Activated CD4-positive, alpha-beta T cell treated with anti-CD3 and anti-CD28 coated beads, Interleukin-2, amount 50 U/mL, for 48 hours (primary cell): ENCODE measurements at regions not wholly inside any gene's neighbourhood (a gene's known extent, or its start where the extent isn't known, plus 50 kb on each side); places are given as distances from the start of the nearest gene placed in this dataset.
"Not testable (repeated sequence)": the region's sequence is repeated elsewhere in the genome, so short reads cannot be mapped to it uniquely, and the experiment has no call there.

Experiments
- DNase-seq, 2 experiments: peaks; one replicate each; pipeline ENCODE4 v3.0.0-alpha.2; 2020

DNA sequence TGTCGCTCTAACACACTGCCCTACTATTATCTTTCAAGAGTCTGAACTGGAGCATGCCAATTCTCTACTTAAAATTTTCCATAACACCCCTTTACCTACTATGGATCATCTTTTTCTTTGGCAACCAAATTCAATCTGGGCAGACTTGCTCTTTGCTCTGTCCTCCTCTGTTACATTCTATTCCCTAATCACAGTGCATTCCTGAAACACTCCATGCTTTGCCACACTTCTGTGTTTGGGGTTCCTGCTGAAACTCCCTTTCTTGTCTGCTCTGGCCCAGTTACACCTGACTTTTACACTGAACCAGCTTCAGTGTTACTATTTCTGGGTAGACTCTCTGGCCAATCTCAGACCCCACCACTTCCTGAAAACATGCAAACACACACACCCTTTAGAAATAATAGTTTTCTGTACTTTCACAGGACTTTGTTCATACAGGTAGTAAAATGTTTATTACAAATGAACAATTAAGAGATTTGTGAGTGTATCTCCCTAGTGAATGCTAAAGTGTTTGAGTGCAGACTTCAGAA, 119.9 kb upstream of the DCC start:
- no peak for DNase-seq

DNA sequence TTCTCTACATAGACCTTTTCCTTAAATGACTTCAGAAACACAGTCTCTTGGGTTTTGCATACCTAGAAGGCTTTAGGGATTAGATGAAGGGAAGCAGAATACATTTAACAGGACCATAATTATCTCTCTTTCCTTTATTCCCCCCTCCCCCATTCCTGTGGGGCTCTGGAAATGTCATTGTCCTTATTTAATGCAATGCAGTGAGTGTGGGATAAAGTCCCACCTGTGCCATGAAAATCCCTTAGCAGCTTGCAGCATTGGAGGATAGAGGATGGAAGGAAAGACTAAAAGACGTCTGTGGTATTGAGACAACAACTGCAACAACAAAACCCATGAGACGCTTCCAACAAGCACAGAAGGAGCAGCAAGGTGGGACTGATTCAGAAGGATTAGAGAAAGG, 117.8 kb upstream of the DCC start:
- no peak for DNase-seq

DNA sequence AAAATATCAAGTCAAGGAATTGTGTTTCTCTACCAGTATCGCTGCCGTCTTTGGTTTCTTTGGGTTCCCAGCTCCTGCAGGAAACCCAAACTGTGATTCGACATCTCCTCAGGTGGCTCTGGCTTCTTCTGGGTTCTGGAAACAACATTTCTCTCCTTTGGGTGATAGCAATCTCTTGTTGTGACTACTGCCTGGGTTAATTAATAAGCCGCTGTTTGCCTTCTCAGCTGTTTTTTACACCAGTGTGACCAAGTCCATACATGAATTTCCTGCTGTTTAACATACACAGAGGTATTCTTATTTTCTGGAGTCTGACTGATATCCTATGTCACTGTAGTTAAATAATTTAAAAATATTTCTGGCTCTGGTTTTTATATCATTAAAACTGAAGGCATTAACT, 112.5 kb upstream of the DCC start:
- DNase-seq, result no peak

DNA sequence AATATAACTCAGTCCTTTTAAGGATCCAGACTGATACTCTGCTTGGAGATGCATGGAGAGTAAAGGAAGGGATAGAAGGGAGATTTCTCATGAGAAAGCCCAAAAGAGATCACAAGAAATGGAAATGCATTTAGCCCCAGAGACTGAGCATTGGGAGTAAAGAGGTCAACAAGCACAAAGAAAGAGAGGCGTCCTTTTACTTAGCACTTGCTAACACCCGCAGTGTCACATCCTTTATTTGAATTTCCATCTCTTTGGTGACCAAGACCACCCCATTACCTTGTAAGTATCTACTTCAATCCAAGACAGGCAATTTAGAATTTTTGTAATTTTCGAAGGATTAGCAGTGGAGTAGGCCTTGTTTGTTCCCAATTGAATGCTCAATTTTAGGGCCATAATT, 111.8 kb upstream of the DCC start:
- no peak for DNase-seq

DNA sequence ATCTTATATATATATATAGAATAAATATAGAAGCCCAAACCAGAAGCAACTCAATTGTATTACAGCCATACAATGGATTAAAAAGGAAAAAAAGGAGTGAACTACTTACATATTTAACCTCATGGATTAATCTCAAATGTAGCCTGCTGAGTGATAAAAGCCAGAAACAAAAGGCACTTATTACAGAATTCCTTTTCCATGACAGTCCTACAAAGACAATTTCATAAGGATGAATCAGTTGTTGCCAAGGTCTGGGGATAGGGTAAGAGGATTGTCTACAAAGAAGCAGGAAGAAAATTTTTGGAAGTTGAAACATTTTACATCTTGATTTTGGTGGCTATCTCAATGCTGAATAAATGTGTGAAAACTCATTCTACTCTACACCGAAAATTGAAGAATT, 103.9 kb upstream of the DCC start:
- DNase-seq, result no peak

DNA sequence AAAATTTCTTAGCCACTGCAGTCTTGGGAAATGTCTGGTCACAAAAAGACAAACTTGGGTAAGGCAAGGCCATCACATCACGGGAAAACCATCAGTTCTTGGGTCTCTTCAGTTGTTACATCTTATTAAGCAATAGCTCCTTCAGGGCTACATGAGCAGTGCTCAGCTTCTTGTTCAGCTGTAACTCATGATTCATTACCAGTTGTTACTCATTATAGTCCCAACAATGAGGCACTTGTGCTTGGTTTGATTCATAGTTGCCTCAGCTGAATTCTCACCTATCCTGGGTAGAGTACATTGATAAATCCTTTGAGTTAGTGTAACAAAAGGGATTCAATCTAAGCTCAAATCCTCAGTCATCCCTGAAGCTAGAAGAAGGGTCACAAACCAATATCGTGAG, 102.4 kb upstream of the DCC start:
- no peak for DNase-seq

DNA sequence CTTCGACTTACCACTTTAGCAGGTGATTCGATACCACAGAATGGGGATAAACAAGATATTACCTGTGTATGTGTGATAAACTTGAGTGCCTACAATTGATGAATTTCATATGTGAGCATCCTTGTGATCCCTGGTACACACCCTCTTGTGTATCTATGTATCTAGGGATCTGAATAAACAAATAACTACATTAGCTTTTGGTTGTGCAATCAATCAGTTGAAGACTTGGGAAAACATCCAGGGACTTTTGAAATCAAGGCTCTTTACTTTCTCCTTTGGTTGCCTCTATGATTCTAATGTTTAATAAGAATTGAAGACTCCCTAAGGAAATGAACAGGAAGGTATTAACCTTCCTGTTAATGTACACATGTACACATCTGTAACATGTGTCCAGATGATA, 97.3 kb upstream of the DCC start:
- no peak for DNase-seq

DNA sequence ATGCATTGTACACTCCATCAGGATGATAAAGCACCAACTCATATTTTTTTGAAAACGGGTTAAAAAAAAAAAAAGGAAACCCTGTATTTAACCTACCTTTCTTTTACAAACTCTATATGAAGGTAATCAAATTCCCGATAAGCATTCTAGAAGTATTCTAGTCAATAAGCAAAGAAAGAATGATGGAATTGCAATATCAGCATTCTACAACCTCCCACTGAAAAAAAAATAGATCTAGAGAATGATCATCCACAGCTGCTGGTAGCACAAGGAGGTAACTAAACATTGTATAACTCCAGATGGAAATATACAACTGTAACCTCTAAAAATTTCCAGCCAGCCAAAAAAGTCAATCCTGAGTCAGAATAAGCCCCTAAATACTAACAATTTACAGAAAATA, 95.3 kb upstream of the DCC start:
- no peak for DNase-seq

DNA sequence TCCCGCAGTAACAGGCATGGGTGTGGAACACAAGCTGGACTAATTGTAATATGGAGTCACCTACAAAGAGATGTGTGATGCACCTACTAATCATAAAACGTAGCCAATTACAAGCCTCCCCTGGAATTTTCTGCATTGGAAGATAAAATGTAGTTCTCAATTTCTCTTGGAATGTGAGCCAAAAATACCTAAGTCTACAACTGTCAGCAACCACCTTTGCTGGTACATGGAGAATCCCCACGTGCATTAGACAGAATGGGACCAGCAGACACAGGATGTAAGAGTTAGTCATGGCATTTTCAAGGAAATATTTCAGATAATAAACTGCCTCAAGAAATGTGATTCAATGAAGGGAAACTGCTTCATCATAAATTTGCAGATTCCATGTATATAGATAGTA, 85.6 kb upstream of the DCC start:
- no peak for DNase-seq

DNA sequence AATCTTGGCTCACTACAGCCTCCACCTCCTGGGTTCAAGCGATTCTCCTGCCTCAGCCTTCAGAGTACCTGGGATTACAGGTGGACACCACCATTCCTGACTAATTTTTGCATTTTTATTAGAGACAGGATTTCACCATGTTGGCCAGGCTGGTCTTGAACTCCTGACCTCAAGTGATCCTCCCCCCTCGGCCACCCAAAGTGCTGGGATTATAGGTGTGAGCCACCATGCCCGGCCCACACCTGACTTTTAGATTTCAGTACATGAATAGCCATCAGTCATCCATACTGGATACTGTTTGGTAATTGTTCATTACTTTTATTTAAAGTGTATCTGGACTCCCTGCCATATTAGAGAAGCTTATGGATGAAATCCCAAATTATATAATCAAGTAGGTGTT, 82.6 kb upstream of the DCC start:
- DNase-seq, result not testable (repeated sequence)

DNA sequence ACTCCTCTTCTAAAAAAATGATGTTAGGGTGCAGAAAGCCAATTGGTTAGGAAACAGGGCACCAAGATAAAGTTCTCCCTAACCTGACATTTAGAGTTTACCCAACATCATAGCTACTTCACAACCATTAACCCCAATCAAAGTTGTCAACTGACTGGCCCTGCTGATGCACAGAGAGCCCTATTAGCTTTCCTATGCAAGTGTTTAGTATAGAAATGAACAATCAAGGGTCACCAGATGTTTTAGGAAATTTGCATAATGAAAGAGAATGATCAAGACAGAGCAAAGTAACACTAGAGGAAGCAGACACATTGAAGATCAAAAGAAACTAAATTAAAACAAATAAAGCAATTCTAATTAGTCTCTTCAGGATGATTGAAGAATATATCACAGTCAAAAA, 64.2 kb upstream of the DCC start:
- DNase-seq, result no peak

DNA sequence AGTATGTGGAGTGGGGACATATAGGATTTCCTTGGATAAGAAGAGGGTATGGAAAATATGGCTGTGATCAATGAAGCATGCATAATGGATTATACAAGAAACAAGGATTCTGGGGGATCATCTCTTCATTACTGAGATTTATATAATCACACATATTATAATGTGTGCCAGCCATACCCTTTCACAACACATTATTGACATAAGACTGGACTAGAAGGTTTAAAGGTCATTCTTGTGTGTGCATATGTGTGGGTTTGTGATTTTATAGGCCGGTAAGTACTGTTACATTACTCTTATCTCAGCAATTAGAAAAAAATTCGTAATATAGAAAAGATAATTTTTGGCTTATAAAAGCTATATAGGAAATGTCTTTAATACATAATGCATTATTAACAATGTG, 62.2 kb upstream of the DCC start:
- DNase-seq, result no peak

DNA sequence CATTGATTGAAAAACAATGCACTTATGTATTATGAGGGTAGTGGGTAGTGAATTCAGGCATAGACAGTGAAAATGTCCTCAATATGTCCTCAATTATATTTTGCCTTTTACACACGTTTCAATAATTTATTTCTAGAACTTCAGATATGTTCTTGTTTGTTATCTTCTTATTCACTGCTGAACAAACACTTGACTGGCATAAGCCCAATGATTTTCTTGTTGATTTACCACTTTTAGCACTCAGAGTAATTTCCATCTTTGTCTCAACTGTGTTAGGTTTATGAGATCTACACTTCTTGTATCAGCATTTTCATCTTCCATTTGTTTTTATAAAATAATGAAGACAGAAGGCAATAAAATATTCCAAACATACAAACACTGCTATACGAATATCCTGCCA, 61.8 kb upstream of the DCC start:
- no peak for DNase-seq

DNA sequence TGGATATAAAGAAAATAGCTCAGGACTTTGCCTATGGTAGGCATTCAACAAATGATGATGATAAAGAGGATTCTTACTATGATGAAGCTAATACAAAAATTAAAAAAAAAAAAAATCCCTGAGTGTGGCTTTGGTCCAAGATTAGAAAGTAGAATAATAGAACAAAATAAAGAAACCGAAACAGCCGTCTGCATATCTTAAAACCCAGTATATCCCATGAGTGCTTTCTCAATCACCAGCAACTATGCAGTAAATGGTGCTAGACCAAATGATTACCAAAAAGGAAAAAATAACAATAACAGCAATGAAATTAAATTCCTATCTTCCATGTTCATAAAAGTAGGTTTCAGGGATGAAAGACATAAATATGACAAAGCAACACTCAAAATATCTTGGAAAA, 59.3 kb upstream of the DCC start:
- no peak for DNase-seq

DNA sequence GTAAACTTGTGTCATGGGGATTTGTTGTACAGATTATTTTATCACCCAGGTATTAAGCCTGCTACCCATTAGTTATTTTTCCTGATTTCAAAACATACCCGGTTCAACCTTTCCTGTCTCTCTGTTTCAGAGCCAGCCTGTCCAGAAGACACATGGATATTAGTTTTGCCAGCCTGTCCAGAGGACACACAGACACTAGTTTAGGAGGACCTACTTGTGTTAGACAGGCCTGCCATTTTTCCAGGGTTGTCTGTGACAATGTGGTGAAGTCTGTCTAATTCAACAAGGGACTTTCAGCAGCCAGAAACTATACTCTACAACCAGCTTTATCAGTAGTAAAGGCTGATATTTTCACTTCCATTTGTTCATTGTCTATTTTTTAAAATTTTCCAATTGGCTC, 56.1 kb upstream of the DCC start:
- no peak for DNase-seq

DNA sequence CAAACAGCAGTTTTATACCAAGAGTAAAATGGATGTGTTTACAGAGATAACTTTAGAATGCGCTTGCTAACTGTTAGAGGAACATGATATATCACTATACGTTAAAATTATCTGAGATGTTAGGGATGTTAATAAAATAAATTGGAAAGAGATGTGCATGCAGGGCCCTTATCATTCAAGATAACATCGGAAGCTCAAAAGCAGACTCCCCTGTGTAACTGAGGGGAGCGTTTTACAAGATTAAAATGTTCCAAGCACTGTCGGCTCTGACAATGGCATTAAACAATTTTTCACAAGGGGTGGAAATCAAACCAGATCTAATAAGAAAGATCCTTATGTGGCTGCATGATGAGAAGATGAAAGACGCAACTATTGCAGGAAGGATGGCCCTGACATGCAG, 53.3 kb upstream of the DCC start:
- DNase-seq, result no peak

DNA sequence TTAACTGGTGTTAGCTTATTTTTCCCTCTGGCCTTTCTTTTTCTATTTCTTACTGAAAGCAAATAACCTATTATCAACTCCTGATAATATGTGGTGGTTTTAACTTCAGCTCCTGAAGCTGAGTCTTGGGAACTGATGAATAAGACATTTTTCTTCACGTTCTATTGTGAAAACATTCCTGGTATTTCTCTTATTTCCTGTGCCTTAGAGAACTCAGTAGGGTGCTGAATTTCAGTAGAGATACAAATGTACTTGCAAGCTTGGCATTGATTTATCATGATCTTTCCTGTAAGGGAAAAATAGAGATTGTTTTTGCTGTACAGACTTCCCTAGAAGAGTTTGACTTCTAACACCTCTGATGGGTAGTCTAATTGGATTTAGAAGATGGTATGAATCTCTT, 52.8 kb upstream of the DCC start:
- no peak for DNase-seq

DNA sequence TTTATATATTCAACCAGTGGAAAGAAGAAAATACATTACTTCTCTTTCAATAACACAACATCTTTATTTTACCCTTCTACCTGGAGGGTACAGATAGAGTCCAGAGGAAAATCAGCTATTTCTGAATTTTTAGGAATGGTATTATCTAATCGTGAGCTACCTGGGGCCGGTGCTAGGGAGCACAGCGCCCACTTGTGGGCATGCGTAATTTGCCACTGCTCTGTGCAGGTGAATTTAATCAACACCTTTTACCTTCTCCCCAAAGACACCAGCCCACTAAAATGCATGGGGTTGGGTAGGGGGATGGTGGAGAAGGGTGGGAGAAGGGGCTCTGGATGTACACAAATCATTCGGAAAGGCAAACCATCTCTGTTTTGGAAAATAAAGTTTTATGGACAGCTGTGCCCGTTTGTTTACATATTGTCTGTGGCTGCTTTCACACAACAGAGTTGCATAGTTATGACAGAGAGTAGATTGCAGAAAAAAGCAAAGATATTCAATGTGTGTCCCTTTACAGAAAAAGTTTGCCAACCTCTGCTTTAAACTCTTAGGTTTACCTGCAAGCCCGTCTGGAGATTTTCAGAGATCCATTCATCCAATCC, 51.5 kb upstream of the DCC start:
- peak; percentile 1 to 20 for DNase-seq

DNA sequence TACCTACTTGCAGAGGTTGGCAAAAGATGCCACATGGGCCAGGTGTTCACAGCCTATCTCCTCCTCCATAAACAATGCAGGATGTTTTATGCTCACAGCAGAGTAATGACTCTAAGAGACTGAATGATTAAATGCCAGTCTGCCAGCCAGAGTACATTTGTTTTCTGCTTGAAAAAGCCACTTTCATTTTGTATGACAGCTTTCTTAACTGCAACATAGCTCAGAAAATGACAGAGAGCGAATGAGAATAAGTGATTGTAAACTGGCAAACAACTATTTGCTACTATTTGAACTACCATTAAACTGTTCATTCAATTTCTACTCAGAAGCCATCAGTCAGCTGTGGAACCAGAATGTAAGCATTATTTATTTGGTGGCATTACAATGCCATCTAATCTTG, 50.6 kb upstream of the DCC start:
- DNase-seq, result no peak
